GM18858 (cell line): ENCODE measurements at regions not wholly inside any gene's neighbourhood (a gene's known extent, or its start where the extent isn't known, plus 50 kb on each side); places are given as distances from the start of the nearest gene placed in this dataset.
"Not testable (repeated sequence)": the region's sequence is repeated elsewhere in the genome, so short reads cannot be mapped to it uniquely, and the experiment has no call there.

ENCODE experiments used
- ATAC-seq: cut with Tn5 transposase; IDR thresholded peaks from one replicate; pipeline ENCODE4 v1.9.1; 2021; ENCODE audit not compliant: unreplicated experiment

DNA sequence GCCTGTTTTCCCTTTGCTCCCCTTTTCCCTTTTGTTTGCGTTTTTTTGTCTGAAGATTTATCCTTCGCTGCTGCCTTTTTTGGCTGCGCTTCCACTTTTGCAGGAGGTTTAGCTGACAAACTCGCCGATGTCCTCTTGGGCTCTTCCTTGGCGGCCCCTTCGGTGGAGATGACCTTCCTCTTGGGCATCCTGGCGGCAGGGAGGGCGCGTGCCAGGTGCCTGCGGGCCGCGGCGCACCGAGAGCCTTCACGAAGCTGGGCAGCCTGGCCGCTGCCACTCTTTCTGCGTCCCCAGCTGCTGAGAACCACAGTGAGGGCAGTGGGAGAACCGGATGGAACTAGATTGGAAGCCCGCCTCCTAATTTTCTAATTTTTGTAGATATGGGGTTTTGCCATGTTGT is 197.1 kb upstream of the C2CD4B start:
- no peak for ATAC-seq

DNA sequence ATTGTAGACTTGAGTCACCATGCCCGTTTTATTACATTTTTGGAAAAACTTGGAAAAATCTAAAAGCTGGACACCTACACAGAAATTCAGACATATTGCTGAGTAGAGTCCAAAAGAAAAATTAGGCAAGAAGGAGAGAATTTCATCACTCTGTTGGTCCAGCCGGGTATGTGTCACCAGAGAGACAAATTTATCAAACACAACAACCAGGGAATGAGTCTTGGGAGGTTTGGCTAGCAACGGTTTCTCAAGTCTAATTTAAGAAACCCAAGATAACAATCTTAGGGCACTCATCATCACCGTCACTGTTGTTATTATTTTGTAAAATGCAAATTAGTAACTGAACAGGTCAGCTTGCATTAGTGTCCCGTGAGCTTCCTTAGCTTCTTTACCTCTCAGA is 197.5 kb upstream of the C2CD4B start:
- ATAC-seq = no peak

DNA sequence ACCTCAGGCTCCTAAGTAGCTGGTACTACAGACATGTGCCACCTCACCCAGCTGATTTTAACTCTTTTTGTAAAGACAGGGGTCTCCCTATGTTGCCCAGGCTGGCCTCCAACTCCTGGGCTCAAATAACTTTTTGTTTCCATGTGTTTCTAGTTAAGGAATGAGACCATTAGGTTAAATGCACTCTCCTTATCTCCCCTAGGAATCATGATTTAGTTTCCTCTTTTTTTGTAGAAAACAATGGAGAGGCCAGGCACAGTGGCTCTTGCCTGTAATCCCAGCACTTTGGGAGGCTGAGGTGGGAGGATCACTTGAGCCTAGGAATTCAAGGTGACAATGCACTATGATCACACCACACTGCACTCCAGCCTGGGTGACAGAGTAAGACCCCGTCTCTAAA is 198.8 kb upstream of the C2CD4B start:
- no peak for ATAC-seq

- ATAC-seq = no peak
These were observed 200.8 kb upstream of the C2CD4B start for GRCh38 chr15:62365795-62366442.

GRCh38 chr15:62369454-62369853 is 204.4 kb upstream of the C2CD4B start:
- ATAC-seq = no peak

DNA sequence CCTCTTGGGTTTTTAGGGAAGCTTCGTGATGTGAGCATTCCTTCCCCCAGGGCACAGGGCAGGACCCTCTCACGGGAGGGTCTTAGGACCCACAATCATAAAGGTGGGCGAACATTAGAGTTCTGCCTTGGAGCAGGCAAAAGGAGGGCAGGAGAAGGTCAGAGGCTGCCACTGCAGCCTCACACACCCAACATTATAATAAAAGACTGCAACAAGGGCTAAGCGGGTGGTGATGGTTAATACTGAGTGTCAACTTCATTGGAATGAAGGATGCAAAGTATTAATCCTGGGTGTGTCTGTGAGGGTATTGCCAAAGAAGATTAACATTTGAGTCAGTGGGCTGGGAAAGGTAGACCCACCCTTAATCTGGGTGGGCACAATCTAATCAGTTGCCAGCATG is 206.6 kb upstream of the C2CD4B start:
- ATAC-seq = not testable (repeated sequence)

DNA sequence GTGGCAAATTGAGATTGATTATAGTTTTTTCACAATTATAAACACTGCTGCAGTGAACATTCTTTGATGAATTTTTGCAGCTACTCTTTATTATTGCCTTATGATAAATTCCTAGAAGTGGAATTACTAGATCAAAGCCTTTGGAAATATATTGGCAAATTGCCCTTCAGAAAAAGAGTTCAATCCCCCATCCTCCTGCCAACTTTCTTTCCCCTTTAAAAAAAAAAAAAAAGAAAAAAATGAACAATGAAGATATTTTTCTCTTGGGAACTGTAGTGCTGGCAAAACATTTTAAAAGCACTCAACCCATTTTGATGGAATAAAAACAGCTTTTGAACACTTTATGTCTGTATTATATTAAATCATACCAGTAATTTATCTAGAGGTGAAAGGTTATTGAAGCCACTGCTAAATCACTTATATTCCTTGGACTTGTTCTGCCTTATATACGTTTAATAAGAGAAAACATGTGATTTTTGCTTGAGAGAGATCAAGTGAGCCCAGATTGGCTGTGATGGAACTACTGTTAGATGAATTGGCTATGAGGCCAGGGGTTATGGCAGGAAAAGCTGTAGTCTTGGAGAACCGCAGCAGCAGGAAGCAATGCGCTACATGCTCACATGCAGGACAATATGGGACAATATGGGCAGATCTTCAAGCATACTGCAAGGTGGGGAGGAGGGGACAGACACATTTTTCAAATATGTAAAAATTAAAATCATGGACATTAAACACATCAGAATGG is 212.8 kb upstream of the C2CD4B start:
- ATAC-seq = no peak

DNA sequence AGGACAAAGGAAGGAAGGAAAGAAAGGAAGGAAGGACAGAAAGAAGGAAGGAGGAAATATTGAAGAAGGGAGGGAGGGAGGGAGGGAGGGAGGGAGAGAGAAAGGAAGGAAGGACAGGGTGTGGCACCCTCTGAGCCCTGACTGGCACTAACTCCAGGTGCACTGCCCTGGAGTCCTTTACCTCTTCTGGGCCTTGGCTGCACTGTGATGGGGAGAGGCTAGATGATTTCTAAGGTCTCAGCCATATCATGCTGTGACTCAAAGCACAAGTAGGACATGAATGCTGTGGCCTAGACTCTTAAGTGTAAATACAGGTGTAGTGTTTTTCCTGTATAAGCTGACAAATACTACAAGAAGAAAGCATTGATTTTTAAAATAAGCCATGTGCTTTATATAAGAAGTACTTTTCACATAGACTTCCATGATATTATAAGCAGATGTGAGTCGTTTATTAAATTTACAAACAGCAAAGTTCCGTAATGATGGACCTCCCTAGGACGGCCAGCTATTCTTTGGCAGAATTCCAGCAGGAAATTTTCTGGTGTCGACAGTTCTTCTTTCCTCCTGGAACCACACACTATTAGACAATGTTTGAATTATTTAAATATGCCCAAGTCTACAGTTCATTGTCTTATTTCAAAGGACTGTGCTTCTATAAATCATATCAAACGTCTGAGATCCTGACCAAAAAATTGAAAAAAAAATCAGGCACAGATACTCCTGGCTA is 213.8 kb upstream of the C2CD4B start:
- no peak for ATAC-seq

DNA sequence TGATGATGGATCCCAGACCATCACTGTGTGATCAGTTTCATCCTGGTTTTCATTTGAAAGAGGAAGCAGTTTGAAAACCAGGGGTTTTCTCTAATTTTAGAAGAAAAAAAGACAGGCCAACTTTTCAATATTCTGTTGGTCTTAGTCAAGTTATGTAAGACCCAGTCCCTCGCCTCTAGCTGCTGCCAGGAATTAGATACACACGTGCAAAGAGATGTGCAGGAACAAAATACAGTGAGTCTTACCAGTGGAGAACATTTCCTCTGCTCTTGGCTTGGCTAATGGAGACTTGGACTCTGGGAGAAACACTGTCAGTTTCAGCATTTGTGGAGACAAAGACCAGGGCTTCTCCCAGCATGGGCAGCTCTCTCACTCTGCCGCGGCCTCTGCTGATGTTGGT is 214.9 kb upstream of the C2CD4B start:
- no peak for ATAC-seq

- no peak for ATAC-seq
These were observed 217.0 kb upstream of the C2CD4B start for GRCh38 chr15:62382046-62382445.

GRCh38 chr15:62389885-62390790 is 225.1 kb upstream of the C2CD4B start, which contains the start of gene TLN2:
TSS of gene TLN2 (plus strand) at chr15:62390550.
- peak; percentile 64 for ATAC-seq

- no peak for ATAC-seq
These were observed 225.9 kb upstream of the C2CD4B start for GRCh38 chr15:62390791-62391640.

- no peak for ATAC-seq
These were observed 226.7 kb upstream of the C2CD4B start for GRCh38 chr15:62391641-62392262.

GRCh38 chr15:62392376-62392775 is 227.3 kb upstream of the C2CD4B start:
- no peak for ATAC-seq

DNA sequence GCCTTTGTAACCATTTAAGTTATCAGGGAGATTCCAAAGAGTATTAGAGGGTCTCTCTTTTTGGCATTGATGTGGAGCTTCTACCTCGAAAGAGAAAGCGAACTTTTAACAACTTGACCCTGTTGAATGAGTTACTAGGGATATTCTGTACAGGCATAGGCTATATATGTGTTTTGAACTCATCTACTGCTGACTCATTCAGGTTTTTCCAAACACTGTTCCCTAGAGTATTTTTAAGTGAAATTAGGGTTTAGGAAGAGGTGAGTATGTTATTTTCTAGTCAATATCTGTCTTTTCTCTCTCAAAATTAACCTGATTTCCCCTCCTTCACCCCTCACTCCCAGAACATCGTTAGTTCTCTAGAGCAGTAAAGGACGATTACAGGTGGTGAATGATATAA is 228.1 kb upstream of the C2CD4B start:
- no peak for ATAC-seq

GRCh38 chr15:62394079-62394478 is 229.0 kb upstream of the C2CD4B start:
- no peak for ATAC-seq

GRCh38 chr15:62400778-62401177 is 235.7 kb upstream of the C2CD4B start:
- ATAC-seq = no peak

DNA sequence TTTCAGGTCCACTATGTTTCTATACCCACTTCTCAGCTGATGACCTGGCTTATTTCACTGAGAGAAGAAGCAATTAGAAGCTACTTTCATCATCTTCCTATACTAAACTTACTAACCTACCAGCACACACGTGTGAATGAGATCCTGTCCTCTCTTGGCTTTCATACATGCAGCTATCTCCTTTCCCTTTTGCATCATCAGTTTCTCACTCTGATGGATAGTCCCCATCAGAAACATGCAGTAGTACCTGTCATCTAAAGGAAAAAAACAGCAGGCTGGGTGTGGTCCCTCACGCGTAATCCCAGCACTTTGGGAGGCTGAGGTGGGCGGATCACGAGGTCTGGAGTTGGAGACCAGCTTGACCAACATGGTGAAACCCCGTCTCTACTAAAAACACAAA is 237.6 kb upstream of the C2CD4B start:
- no peak for ATAC-seq

GRCh38 chr15:62403164-62403809 is 238.2 kb upstream of the C2CD4B start:
- ATAC-seq = no peak
